ENCODE measurements at regions not wholly inside any gene's neighbourhood (a gene's known extent, or its start where the extent isn't known, plus 50 kb on each side); places are given as distances from the start of the nearest gene placed in this dataset.

- TF ChIP-seq CTCF (conservative IDR thresholded peaks at IDR 0.05 in 1 of 2, IDR thresholded peaks at IDR 0.05 in 1 of 2; ENCODE audit: extremely low read depth in 1 of 2, insufficient read depth in 1 of 2, low read depth in 1 of 2, low read length in 2 of 2) = no peak
- TF ChIP-seq EZH2 (IDR thresholded peaks at IDR 0.05; ENCODE audit: borderline replicate concordance, low read length) = no peak
These were observed 61.9 kb upstream of the DAPP1 start for GRCh38 chr4:99754756-99755155.
